GM12873 (cell line): ENCODE measurements at regions not wholly inside any gene's neighbourhood (a gene's known extent, or its start where the extent isn't known, plus 50 kb on each side); places are given as distances from the start of the nearest gene placed in this dataset.

Experiments
- TF ChIP-seq, protein P1 (sequence below): IDR thresholded peaks from 2 replicates; pipeline ENCODE4 v1.5.1; 2012; ENCODE audit warnings: low read depth, mild to moderate bottlenecking, moderate library complexity, low read length, control low read depth; ENCODE audit not compliant: insufficient read depth; ENCODE audit errors: missing control alignments

- TF ChIP-seq, protein P1, sequence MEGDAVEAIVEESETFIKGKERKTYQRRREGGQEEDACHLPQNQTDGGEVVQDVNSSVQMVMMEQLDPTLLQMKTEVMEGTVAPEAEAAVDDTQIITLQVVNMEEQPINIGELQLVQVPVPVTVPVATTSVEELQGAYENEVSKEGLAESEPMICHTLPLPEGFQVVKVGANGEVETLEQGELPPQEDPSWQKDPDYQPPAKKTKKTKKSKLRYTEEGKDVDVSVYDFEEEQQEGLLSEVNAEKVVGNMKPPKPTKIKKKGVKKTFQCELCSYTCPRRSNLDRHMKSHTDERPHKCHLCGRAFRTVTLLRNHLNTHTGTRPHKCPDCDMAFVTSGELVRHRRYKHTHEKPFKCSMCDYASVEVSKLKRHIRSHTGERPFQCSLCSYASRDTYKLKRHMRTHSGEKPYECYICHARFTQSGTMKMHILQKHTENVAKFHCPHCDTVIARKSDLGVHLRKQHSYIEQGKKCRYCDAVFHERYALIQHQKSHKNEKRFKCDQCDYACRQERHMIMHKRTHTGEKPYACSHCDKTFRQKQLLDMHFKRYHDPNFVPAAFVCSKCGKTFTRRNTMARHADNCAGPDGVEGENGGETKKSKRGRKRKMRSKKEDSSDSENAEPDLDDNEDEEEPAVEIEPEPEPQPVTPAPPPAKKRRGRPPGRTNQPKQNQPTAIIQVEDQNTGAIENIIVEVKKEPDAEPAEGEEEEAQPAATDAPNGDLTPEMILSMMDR = no peak
Observed at GRCh38 chr3:165455793-165456192, 259.6 kb upstream of the SLITRK3 start.

DNA sequence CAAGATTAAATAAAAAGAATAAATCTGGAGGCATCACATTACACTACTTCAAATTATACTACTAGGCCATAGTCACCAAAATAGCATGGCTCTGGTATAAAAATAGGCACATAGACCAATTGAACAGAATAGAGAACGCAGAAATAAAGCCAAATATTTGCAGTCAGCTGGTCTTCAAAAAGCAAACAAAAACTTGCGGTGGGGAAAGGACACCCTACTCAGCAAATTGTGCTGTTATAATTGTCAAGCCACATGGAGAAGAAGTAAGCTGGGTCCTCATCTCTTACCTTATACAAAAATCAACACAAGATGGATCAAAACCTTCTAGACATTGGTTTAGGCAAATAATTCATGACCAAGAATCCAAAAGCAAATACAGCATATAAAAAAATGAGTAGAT lies 259.2 kb upstream of the SLITRK3 start:
- TF ChIP-seq, protein P1 = no peak

DNA sequence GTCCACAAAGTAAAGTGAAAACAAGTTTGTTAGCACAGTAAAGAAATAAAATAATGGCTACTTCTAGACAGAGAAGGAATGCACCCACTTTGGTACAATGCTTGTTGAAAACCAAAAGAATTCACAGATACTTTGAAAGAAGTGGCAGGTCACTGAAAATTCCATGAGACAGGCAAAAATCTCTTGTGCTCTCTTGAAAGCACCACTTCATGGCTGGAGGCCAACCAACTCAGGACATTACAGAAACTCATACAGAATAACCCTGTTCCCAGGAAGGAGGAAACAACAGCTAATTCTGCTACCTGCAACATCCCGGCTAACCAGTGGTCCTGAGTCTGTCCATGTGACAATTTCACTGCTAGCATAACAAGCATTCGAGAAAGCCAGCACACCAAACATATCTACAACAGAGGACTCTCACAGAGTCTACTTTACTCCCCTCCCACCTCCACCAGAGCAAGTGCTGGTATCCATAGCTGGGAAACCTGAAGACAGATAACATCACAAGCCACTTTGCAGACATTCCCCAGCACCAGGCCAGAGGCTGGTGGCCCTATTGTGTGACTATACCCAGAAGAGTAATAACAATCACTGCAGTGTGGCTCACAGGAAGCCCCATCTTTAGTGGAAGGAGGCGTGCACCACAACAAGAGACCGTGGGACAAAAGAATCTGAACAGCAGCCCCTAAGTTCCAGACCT lies 255.3 kb upstream of the SLITRK3 start:
- TF ChIP-seq, protein P1 = no peak

DNA sequence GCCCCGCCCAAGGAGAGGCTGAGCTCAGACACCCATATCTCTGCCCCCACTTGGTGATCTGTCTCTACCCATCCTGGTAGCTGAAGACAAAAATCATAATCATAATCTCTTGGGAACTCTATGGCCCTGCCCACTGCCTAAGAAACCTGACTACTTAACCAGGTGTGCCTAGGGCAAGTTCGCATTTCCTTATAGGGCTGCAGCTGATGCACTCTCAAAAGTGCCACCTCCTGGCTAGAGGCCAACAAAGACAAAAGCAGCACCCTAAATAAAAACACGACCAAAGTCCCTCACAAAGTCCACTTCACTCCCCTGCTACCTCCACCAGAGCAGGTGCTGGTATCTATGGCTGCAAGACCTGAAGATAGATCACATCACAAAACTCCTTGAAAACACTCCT lies 250.4 kb upstream of the SLITRK3 start:
- TF ChIP-seq, protein P1 = no peak

- TF ChIP-seq, protein P1 = no peak
Observed at GRCh38 chr3:165444745-165445144, 248.6 kb upstream of the SLITRK3 start.

DNA sequence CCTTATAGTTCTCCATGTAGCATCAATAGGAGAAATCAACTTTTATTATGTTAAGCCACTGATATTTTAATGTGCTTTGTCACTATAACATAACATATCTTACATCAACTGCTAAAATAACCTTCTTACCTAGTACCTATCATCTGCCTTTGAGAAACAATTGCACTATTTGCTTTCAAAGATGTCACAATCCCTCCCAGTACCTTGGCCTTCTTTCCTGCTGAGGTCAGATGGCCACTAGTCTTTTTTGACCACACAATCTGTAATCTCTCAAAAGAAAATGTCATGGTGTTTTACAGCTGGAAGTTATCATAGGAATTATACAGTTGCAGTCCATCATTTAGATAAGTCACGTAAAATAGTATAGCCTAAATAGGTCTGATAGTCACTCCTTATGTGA lies 247.5 kb upstream of the SLITRK3 start:
- TF ChIP-seq, protein P1 = no peak

- TF ChIP-seq, protein P1 = no peak
Observed at GRCh38 chr3:165442061-165442460, 245.9 kb upstream of the SLITRK3 start.
